ENCODE measurements at regions not wholly inside any gene's neighbourhood (a gene's known extent, or its start where the extent isn't known, plus 50 kb on each side); places are given as distances from the start of the nearest gene placed in this dataset.

DNA sequence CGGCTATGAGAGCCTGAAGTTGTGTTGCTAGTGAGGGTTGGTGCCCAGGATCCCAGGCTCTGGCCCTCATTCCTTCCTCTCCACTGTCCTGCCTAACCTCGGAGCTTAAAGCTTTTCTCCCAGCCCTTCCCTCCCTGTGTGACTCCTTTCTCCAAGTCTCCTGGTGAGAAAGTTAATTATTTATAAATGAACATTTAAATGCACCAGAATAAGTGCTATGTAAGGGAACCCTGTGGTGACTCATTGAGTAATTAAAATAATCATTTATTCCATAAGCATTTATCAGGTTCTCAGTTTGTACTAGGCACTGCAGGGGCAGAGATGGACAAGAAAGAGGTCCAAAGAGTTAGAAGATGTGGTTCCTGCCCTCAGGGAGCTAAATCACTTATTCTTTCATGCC, 89.1 kb upstream of the ISX start:
- intact Hi-C loops (cut with DNase I; ENCODE audit: low total_unique reads) = no loop called here
- peaks cover 0 to 14% (median 0%) of the 10 kb centered on the region in 7 donors for H3K27me3 ChIP-seq (replicated peaks in 1 of 7)
- WGBS, 5 donors = 60 to 85% (median 80%) methylated on average over 2 of the region's 2 CpGs
- no peak for TF ChIP-seq POLR2AphosphoS5 (IDR thresholded peaks at IDR 0.05)
- peaks cover 0 to 10% (median 0%) of the 10 kb centered on the region in 8 donors for H3K9me3 ChIP-seq
- H3K4me1 ChIP-seq = no peaks in the 10 kb centered on the region
- no peak for DNase-seq
- no peaks in the 10 kb centered on the region for H3K36me3 ChIP-seq
- H3K4me3 ChIP-seq = no peak overlapping the region
- H3K27ac ChIP-seq = no peak overlapping the region

DNA sequence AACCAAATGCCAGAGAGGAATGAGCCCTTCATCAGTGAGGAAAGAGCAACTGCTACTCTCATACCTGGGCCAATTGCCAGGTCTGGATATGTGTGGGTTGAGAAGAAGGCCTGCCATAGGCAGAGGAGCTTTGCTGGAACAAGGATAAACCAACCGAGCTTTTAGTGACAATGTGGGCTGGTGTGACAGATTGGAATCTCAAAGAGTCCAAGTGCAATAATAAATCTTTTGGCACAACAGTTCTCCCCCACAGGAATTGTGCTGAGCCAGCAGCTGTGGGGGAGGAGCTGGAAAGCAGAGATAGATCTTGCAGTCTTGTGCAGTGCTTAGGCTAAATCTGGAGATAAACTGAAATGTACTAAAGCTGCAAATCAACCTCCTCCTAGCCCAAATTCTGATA, 79.4 kb upstream of the ISX start:
- WGBS, 5 donors = 59 to 75% (median 66%) methylated on average over 1 of the region's 1 CpG
- Histone ChIP-seq H3K27ac (no peak overlapping the region), H3K27me3 (replicated peaks in 1 of 7) (peaks cover 0 to 19% (median 0%) of the 10 kb centered on the region in 7 donors), H3K4me3 (no peak overlapping the region), H3K36me3 (no peaks in the 10 kb centered on the region), H3K9me3 (peaks cover 3 to 53% (median 36%) of the 10 kb centered on the region in 8 donors), H3K4me1 (no peaks in the 10 kb centered on the region)
- DNase-seq = no peak
- no peak for TF ChIP-seq POLR2AphosphoS5 (IDR thresholded peaks at IDR 0.05)
- TF ChIP-seq POLR2A (IDR thresholded peaks at IDR 0.05) = no peak
- TF ChIP-seq, protein P1, sequence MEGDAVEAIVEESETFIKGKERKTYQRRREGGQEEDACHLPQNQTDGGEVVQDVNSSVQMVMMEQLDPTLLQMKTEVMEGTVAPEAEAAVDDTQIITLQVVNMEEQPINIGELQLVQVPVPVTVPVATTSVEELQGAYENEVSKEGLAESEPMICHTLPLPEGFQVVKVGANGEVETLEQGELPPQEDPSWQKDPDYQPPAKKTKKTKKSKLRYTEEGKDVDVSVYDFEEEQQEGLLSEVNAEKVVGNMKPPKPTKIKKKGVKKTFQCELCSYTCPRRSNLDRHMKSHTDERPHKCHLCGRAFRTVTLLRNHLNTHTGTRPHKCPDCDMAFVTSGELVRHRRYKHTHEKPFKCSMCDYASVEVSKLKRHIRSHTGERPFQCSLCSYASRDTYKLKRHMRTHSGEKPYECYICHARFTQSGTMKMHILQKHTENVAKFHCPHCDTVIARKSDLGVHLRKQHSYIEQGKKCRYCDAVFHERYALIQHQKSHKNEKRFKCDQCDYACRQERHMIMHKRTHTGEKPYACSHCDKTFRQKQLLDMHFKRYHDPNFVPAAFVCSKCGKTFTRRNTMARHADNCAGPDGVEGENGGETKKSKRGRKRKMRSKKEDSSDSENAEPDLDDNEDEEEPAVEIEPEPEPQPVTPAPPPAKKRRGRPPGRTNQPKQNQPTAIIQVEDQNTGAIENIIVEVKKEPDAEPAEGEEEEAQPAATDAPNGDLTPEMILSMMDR (IDR thresholded peaks at IDR 0.05 in 8 of 11, conservative IDR thresholded peaks at IDR 0.05 in 3 of 11) = no peak
- intact Hi-C loops (cut with DNase I; ENCODE audit: low total_unique reads) = no loop called here

DNA sequence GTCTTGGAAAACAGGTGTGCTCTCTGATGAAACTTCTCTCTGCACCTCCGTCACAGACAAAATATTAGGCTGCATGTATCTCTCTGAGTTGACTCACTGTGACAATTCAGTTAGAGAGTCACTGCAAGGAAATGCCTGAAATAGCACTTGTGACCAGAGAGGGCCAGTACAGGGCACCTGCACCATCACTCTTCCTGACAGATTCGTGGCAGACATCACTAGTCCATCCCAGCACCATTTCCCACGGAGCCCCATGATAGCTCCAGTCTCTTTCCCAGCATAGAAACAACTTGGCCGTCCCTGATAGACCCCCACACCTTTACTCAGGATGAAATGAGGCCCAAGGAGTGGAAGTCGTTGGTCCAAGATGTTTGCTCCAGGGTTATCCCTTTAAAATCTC, 73.3 kb upstream of the ISX start:
- 34 to 54% (median 48%) methylated on average over 5 of the region's 5 CpGs for WGBS, 5 donors

DNA sequence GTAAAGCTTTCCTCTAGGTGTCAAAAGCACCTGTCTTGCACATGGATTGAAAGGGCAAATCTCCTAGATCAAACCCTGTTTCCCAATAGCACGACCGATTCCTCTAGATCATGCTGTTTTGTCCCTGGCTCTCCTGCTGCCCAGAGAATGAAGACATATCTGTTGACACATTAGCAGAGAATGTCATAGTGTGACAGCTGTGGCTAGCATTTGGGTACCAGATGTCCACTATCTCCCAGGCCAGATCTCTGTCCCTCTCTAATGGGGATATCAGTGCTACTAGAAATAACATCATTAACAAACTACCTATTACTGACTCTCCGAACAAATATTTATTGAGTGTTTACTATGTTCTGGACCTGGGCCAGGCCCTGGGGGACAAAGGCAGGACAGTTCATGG, 72.4 kb upstream of the ISX start:
- WGBS, 5 donors = 85 to 93% (median 86%) methylated on average over 3 of the region's 3 CpGs
- Histone ChIP-seq H3K27ac (no peak overlapping the region), H3K9me3 (peaks cover 0 to 20% (median 6%) of the 10 kb centered on the region in 8 donors), H3K27me3 (replicated peaks in 1 of 7) (peaks cover 0 to 15% (median 0%) of the 10 kb centered on the region in 7 donors), H3K4me1 (no peaks in the 10 kb centered on the region), H3K4me3 (no peak overlapping the region), H3K36me3 (no peaks in the 10 kb centered on the region)
- no peak for DNase-seq
- intact Hi-C loops (cut with DNase I; ENCODE audit: low total_unique reads) = no loop called here
- TF ChIP-seq, protein P1 (IDR thresholded peaks at IDR 0.05 in 8 of 11, conservative IDR thresholded peaks at IDR 0.05 in 3 of 11) = no peak
- TF ChIP-seq POLR2AphosphoS5 (IDR thresholded peaks at IDR 0.05) = no peak
- TF ChIP-seq POLR2A (IDR thresholded peaks at IDR 0.05) = no peak

More for the DNA sequence above, 73.3 kb upstream of the ISX start:
- no peak for DNase-seq
- Histone ChIP-seq H3K36me3 (no peaks in the 10 kb centered on the region), H3K4me1 (no peaks in the 10 kb centered on the region), H3K9me3 (peaks cover 0 to 28% (median 14%) of the 10 kb centered on the region in 8 donors), H3K4me3 (no peak overlapping the region), H3K27ac (no peak overlapping the region), H3K27me3 (replicated peaks in 1 of 7) (peaks cover 0 to 15% (median 0%) of the 10 kb centered on the region in 7 donors)
- intact Hi-C loops (cut with DNase I; ENCODE audit: low total_unique reads) = no loop called here
- TF ChIP-seq POLR2A (IDR thresholded peaks at IDR 0.05) = no peak
- TF ChIP-seq POLR2AphosphoS5 (IDR thresholded peaks at IDR 0.05) = no peak
- TF ChIP-seq, protein P1 (IDR thresholded peaks at IDR 0.05 in 8 of 11, conservative IDR thresholded peaks at IDR 0.05 in 3 of 11) = no peak

Measured in spleen (tissue), 11 donors.